22Rv1 (cell line): ENCODE measurements at regions not wholly inside any gene's neighbourhood (a gene's known extent, or its start where the extent isn't known, plus 50 kb on each side); places are given as distances from the start of the nearest gene placed in this dataset.

ENCODE experiments used
- H3K27ac ChIP-seq: fragments of 450-650 bp; 2 replicates; pipeline ENCODE4 v1.5.1; 2017
- CTCF ChIP-seq: fragments of 450-650 bp; IDR thresholded peaks from 2 replicates; pipeline ENCODE4 v1.5.1; 2017; ENCODE audit warnings: mild to moderate bottlenecking
- ZFX ChIP-seq: fragments of 450-650 bp; IDR thresholded peaks from 2 replicates; pipeline ENCODE4 v1.6.1; 2017; ENCODE audit warnings: antibody characterized with exemption, borderline replicate concordance

- H3K27ac ChIP-seq: no peak overlapping the region
- no peak for TF ChIP-seq ZFX
- no peak for TF ChIP-seq CTCF
Measured at GRCh38 chr6:163970846-163971564, 556.5 kb downstream of the QKI start.

- no peak overlapping the region for H3K27ac ChIP-seq
- TF ChIP-seq ZFX (no peak), CTCF (no peak)
Measured at GRCh38 chr6:163965426-163966348, 551.2 kb downstream of the QKI start.

GRCh38 chr6:163964789-163965188 is 550.3 kb downstream of the QKI start:
- no peak overlapping the region for H3K27ac ChIP-seq
- TF ChIP-seq ZFX: no peak
- TF ChIP-seq CTCF: no peak

DNA sequence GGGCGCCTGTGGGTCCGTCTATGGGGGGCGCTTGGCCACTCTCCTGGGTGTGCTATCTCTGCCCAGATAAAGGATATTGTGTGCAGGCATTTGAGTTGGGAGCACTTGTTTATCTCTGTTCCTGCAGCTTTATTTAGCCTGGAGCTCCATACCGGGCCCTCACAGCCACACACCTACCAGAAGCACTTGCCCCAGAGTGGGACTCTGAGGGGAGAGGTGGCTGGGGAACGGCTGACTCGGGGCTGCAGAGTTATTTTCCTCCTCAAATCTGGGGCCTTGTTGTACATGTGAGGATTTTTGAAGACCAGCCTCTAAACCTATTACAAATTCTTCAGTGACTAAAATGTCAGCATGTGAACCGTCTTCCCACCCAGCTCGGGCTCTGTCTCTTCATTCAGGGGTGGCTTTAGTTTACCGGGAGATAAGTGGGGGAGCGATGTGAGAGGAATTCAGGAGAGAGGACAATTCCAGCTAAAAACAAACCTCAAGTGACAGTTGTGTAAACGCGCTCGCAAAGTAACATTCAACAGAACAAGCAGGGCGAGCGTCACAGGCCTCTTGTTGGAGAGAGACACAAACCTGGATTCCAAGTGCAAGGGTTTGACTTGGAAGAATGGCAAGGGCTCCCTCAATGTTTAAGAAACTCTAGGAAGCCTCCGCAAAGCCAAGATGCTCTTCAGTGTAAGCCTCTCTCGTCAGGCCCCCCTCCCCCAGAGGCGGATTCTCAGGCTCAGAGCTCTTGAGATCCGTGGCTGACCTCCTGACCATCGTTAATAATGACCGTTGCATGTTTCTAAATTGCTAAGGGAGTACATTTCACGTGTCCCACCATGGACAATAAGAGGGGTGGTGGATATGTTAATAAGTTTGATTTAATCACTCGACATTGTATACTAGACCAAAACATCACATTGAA is 548.9 kb downstream of the QKI start:
- H3K27ac ChIP-seq: no peak overlapping the region
- TF ChIP-seq CTCF (no peak), ZFX (no peak)

GRCh38 chr6:163962627-163963117 is 548.2 kb downstream of the QKI start:
- TF ChIP-seq CTCF (no peak), ZFX (no peak)
- H3K27ac ChIP-seq: no peak overlapping the region

DNA sequence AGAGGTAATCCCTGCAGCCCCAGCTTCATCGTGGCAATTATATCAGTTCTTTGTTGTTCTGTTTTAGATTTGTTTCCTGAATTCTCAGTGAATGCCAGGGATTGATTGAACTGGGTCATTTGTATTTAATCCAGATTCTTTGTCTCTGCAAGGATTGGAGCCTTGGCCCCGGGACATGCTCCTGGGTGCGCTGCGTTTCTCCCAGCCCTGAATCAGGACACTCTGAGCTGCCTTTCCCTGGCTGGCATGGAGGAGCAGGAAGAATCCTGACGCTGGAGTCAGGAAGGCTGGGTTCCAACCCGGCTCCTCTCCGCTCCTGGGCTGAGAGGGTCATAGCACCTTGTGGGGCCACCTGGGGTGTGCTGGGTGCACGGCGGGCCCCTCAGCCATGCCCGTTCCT is 545.6 kb downstream of the QKI start:
- TF ChIP-seq CTCF (no peak), ZFX (no peak)
- H3K27ac ChIP-seq: no peak overlapping the region
